Skin epidermis (tissue), 12 donors: ENCODE measurements at regions not wholly inside any gene's neighbourhood (a gene's known extent, or its start where the extent isn't known, plus 50 kb on each side); places are given as distances from the start of the nearest gene placed in this dataset.

Experiments used
- H3K27ac ChIP-seq, 21 experiments: fragments of 200-600 bp; sonication (generic) in 11 of 21; one replicate each; pipeline ENCODE4 v1.5.0; 2020; ENCODE audit warnings: mild to moderate bottlenecking in 3 of 21, inconsistent platforms in 2 of 21, moderate library complexity in 2 of 21
- H3K4me3 ChIP-seq, 7 experiments: fragments of 200-600 bp; sonication (generic) in 2 of 7; one replicate each; pipeline ENCODE4 v1.5.0; 2020; ENCODE audit warnings: inconsistent platforms in 2 of 7, mild to moderate bottlenecking in 2 of 7, moderate library complexity in 1 of 7

DNA sequence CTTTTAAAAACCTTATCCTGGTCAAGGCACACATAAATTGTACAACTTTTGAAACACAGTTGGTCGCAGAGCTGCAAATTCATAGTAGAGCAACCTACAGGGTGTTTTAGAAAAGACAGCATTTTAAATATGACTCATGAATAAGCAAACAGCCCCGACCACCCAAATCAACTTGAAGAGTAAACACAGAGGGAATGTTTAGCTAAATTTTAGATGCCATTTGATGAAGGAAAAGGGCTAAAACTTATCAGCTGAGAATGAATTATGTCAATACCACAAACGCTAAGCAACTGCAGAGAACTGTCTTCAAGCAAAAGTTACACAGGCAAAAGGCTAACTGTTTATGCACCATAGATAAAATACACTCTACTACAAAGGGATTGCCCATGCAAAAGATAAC lies 427.5 kb upstream of the PSMD7 start:
- H3K27ac ChIP-seq, result no peak overlapping the region
- H3K4me3 ChIP-seq, result no peak overlapping the region

GRCh38 chr16:73864868-73865267 lies 431.7 kb upstream of the PSMD7 start:
- Histone ChIP-seq H3K4me3 (no peak overlapping the region), H3K27ac (no peak overlapping the region)

GRCh38 chr16:73858326-73858725 lies 438.3 kb upstream of the PSMD7 start:
- H3K27ac ChIP-seq, result no peak overlapping the region
- H3K4me3 ChIP-seq, result no peak overlapping the region

DNA sequence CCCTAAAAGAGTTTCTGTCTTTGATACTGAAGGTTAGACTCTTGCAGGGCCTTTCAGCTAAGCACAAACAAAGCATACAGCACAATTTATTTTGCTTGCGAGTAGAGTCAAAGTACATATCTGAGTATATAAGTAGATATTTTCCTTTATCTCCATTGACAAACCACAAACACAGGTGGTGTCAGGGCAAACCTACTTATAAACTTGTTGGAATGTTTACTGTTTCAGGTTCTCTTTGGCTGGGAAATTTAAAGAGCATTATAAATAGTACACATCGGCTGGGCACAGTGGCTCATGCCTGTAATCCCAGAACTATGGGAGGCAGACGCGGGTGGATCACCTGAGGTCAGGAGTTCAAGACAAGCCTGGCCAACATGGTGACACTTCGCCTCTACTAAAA lies 442.6 kb upstream of the PSMD7 start:
- no peak overlapping the region for H3K27ac ChIP-seq
- no peak overlapping the region for H3K4me3 ChIP-seq

DNA sequence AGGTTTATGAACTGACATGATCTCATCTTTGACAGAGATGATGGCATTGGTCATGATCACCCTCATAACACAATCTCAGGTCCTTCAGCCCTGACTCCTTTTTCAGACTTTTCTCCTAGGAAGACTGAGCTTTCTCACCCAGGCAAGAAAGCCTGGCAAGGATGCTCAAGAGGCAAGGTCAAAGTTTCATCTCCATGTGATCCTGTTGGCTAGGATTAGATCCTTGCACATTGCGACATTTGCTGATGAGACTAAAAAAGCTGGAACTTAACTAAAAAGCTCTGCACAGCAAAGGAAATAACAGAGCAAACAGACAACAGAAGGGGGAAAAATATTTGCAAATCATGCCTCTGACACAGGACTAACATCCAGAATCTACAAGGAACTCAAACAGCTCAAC lies 444.1 kb upstream of the PSMD7 start:
- Histone ChIP-seq H3K27ac (no peak overlapping the region), H3K4me3 (no peak overlapping the region)

DNA sequence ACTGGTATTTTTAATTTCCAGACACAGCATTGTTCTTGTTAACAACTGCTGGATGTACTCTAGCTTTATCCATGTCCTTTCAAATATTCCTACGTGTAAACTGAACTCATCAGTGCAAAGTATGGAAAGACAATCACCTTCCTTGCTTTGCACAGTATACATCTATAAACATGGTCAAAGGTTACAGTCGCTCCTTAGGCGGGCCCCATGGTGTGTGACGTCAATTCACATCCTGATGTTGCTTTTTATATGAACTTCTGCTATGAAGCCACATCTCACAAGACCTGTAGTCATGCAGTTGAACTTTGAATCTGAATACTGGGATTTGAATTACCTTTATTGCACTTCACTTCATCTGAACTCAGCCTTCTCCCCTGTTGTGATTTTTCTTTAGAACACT lies 447.6 kb upstream of the PSMD7 start:
- Histone ChIP-seq H3K27ac (no peak overlapping the region), H3K4me3 (no peak overlapping the region)

GRCh38 chr16:73847090-73847489 lies 449.5 kb upstream of the PSMD7 start:
- H3K4me3 ChIP-seq, result no peak overlapping the region
- H3K27ac ChIP-seq, result no peak overlapping the region

GRCh38 chr16:73846356-73846755 lies 450.3 kb upstream of the PSMD7 start:
- H3K27ac ChIP-seq, result no peak overlapping the region

DNA sequence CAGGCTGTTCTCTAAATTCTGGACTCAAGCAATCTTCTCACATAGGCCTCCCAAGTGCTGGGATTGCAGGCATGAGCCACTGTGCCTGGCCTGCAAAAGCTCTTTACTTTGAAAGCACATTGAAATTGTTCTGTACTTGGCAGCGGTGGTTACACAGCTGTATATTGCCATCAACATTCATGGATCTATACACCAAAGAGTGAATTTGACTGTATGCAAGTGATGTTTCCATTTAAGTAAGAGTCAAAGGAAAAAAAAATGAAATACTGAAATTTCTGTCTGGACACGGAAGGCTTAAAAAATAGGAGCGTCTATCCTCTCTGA lies 450.6 kb upstream of the PSMD7 start:
- Histone ChIP-seq H3K27ac (no peak overlapping the region), H3K4me3 (no peak overlapping the region)

More at GRCh38 chr16:73846356-73846755, 450.3 kb upstream of the PSMD7 start:
- no peak overlapping the region for H3K4me3 ChIP-seq

DNA sequence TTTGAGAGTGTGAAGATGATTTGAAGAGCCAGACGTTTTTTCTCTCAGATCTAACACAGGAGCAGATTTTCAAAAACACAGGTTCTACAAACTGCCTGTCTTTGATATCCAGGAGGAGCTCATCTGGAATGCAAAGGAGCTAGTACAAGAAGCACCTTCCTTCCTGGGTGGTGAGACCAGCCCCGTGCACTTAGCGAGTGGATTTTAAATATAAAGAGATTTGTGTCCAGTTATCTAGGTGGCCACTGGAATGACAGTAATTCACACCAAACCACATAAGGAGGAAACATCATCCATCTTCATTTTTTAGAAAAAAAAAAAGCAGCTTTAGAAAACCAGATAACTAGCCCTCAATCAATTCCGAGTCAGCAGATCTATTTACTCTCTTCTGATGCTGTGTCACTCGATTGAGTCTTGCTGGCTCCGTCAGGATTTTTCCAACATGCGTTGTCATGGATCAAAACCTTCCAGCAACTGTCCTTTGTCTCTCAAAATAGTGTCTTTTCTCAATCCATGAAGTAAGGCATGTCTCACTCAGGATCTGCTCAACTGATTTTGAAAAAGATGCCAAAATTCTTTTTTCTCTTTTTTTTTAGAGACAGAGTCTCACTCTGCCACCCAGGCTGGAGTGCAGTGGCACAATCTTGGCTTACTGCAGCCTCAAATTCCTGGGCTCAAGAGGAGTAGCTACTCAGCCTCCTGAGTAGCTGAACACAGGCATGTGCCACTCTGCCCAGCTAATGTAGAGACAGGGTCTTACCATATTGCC lies 451.2 kb upstream of the PSMD7 start:
- Histone ChIP-seq H3K4me3 (no peak overlapping the region), H3K27ac (no peak overlapping the region)

DNA sequence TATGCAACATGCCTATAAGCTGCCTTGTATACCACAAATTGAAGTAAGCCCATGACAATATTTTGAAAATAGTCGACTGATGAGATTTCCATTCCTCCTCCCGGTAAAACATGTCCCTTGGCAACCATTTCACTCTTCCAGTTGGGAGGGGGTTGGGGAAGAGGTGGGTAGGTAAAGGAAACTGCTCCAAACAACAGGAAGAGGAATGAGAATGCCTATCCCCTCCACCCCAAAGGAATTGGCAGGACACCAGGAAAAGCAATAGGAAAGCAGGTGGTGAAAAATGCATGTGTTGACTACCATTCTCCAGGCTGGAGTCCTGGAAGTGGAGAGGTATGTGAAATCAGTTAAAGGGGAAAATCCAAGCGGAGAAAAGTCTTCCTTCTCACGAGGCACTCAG lies 455.9 kb upstream of the PSMD7 start:
- H3K4me3 ChIP-seq, result no peak overlapping the region
- H3K27ac ChIP-seq, result no peak overlapping the region

DNA sequence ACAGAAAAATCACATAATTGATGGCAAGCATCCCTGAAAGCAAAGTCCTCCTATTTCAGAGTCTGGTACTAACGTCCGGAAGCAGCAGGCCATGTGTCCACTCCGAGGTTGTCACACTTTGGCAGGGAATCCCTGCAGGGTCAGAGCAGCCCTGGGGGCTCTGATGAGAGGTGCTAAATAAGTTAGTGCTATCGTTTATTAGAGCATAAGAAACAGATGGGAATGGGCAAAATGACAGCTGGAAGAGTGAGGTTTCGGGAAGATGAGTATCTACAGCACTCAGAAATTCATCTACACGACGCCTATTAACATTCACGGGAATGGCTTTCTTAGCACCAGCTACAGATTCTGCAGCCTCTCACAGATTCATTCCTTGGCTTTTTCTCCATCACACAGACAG lies 465.4 kb upstream of the PSMD7 start:
- H3K4me3 ChIP-seq, result no peak overlapping the region
- H3K27ac ChIP-seq, result no peak overlapping the region

DNA sequence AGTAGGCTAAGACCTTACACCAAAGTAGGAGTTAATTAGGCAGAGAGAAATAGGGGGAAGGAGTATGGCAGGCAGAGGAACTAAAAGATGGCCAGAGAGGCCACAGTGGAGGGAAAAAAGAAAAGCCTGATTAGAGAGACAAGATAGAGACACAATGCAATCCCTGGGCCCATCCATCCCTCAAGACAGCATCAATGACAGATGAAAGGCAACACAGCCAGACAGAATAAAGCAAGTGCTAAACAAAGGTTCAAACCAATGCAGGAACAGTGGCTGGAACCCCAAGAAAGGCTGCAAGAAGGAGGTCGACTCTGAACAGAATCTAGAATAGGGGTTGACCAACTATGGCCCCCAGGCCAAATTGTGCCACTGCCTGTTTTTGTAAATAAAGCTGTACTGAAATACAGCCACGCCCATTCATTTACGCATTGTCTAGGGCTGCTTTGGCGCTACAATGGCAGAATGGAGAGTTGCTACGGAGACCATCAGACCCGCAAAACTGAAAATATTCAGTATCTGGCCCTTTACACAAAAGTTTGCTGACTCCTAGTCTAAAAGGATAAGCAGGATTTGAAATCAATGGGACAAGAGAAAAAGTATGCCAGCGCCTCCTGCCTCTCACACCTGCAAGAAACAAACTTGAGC lies 473.3 kb upstream of the PSMD7 start:
- Histone ChIP-seq H3K4me3 (no peak overlapping the region), H3K27ac (no peak overlapping the region)

DNA sequence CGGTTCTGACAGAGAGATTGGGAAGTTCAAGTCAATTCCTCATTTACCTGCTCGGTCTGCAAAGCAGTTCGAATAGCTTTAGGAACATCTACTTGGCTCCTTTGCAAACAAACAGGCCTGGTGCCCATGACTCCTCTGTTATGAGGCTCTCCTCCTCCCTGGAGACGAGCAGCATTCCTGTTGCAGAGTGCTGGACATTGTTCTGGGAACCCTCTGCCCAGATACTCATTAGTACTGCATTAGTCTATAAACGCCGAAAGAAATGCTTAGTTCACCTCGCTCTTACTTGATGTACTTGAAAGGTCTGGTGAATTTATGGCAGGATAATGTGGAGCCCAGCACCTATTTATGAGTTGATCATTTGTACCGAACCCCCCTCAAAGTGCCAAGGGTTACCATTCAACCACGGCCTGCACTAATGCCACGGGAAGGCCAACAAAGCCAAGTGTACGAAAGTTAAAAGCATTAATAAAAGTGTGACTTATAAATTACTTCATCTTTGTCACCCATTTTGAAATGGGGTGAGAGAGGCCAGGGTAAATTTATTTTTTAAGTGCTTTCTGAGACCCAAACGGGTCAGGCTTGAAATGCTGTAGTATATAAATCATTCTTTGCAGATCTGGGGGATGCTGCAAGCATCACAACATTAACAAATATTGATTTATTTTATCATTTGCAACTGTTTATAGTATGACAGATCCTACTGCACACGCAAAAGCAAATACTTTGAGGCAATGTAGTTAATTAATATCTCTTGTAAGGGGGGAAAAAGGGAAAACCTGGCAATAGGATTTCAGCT lies 478.9 kb upstream of the PSMD7 start:
- no peak overlapping the region for H3K4me3 ChIP-seq

DNA sequence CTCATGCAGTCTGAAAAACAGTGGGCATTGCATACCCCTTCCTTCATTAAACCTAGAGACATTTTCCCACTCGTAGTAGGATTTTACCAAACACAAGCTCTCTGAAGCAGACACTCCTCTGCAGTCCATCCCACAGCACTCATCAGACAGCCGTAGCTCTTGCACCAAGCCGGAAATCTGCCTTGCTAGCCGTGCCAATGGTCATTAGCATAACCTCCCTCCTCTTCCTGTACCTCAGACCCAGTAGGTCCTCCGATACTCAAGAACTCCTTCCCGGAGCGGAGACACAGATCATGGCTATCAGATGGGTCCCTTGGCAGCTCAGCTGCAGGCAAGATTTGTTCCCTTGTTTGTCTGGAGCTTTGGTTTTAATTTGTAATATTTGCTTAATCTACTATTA lies 483.1 kb upstream of the PSMD7 start:
- Histone ChIP-seq H3K4me3 (no peak overlapping the region), H3K27ac (no peak overlapping the region)

More for the DNA sequence above, 478.9 kb upstream of the PSMD7 start:
- H3K27ac ChIP-seq, result no peak overlapping the region

DNA sequence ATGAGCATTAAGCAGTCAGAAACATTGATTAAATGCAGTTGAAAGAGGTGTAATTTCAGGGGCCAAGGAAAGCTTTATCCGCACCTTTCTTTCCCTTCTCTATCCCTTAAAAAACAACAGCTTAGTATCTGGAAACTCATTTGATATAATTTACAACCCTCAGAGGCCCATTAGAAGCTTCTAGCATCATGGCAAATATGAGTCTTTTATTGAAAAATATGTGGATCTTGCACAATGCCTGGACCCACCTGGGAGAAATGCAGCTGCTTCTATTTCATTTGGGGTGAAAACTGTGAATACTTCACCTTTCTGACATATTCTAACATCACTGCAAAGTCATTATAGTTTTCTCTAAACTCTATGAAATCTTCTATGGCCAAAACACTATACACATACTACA lies 492.2 kb upstream of the PSMD7 start:
- no peak overlapping the region for H3K27ac ChIP-seq
- H3K4me3 ChIP-seq, result no peak overlapping the region

DNA sequence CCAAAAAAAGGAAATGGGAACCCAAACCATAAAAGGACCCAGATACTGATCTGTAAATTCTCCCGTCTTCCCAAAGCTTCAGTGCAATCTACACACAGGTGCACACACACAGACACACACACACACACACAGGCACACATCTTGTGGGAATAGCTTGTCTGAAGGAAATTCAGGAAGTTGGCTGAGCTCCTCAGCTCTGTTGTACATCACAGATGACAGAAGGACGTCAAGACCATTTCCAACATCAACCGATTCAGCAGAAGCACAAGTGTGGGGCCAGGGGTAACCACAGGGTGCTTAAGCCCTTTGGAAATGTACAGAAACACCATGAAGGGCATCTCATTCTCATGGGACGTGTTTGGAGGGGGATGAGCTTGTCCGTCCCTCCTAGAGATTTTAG lies 498.1 kb upstream of the PSMD7 start:
- Histone ChIP-seq H3K27ac (peak overlapping the region in 1 of 21 experiments; percentile 23), H3K4me3 (no peak overlapping the region)

- no peak overlapping the region for H3K4me3 ChIP-seq
- peak overlapping the region in 1 of 21 experiments; percentile 39 for H3K27ac ChIP-seq
Measured at GRCh38 chr16:73797115-73797514, 499.5 kb upstream of the PSMD7 start.

DNA sequence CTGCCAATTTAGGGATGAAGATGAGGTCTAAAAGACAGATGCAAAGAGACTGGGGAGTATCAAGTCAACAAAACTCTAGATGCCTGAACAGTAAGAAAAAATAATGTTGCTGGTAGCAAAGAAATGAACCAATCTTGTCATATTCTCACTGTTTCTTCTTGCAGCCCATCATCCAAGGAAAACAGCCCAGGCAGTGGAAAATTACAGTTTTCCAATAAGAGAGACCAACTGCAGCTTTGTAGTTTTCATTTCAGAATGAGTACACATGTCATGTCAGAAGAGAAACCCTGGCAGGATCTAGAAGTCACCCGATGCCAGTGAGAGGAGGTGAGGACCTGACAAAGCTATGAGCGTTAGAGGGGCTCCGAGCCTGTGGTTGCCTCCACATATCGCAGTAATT lies 500.4 kb upstream of the PSMD7 start:
- no peak overlapping the region for H3K4me3 ChIP-seq
- H3K27ac ChIP-seq, result peak overlapping the region in 1 of 21 experiments; percentile 39

DNA sequence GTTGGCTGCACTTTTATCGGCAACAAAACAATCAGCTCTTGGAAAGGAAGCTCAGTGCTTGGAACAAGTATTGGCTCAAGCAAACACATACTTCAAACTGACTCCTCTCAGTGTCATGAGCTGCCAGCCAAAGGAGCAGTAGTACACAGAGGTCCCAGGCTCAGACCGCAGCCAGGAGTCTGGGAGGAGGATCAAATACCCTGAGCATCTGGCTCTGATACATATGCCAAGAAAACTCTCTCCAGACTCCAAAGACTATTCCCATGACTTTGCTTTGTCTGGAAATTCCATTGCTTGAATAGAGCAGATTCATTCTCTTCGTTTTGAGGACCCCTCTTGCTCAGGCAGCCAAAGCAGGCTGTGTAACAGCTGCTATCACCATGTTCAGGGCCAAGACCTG lies 501.6 kb upstream of the PSMD7 start:
- Histone ChIP-seq H3K27ac (peak overlapping the region in 1 of 21 experiments; percentile 33), H3K4me3 (no peak overlapping the region)

DNA sequence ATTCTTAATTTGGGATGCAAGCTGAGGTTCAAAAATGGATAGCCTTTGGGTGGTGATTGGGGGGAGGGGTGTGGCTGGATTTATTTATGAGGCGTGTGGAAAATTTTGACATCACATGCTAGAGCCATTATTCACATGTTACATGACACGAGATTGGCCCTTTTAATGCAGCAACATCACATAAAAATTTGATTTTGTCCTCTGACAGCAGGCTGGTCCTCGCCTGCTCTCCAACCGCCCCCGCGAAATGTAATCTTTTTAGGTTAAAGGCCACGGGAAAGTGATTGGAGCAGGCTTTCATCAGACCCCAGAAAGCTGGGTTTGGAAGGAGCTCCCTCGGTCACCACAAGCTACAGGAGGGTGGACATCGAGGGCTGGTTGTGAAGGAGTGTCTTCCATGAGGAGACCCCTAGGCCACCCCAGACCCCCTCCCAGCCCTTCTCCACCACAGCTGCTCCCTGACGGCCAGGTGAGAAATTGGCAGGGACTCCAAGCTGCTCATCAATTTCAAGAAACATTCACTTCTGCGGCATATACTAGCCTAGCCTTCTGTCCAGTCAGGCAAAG lies 502.7 kb upstream of the PSMD7 start:
- H3K27ac ChIP-seq, result no peak overlapping the region
- no peak overlapping the region for H3K4me3 ChIP-seq
